IMR-90 (cell line): ENCODE measurements at regions not wholly inside any gene's neighbourhood (a gene's known extent, or its start where the extent isn't known, plus 50 kb on each side); places are given as distances from the start of the nearest gene placed in this dataset.
A peak's percentile ranks its signal among the peaks of the same experiment; 100 is the strongest.

Experiments
- ATAC-seq: fragments of 200-7000 bp; cut with Tn5 transposase; 2 replicates; pipeline ENCODE4 v1.9.1; 2020; ENCODE audit warnings: low read depth, mild to moderate bottlenecking, moderate library complexity
- BruUV-seq: library from RNA; stranded (reverse); fragments of 400-500 nt; replicated peaks from 2 replicates; lab custom pipeline; 2021; lab: Mats Ljungman, UMichigan
- CTCF ChIA-PET: fragments of 300-600 bp; formaldehyde crosslinking; extraction: SDS; loops from one replicate; lab custom pipeline; 2021; ENCODE audit warnings: antibody characterized with exemption; lab: Yijun Ruan, JAX
- POLR2A ChIA-PET: fragments of 300-600 bp; sonication (Branson Sonifier 250); formaldehyde crosslinking; loops from one replicate; lab custom pipeline; 2022; ENCODE audit warnings: antibody characterized with exemption; ENCODE audit not compliant: unreplicated experiment; lab: Charles Lee
- DNase-seq: peaks from one replicate; pipeline ENCODE4 v3.0.0; 2013
- H2AFZ ChIP-seq: replicated peaks from 2 replicates; pipeline ENCODE3; 2013; ENCODE audit warnings: low read length, mild to moderate bottlenecking; ENCODE audit not compliant: poor library complexity
- H2AK5ac ChIP-seq: 2 replicates; pipeline ENCODE4 v1.6.1; 2013; ENCODE audit warnings: low read depth, low read length, inconsistent platforms
- H2AK9ac ChIP-seq: replicated peaks from 2 replicates; pipeline ENCODE3; 2013; ENCODE audit warnings: mild to moderate bottlenecking, low read depth, low read length, moderate library complexity; ENCODE audit not compliant: poor library complexity
- H2BK120ac ChIP-seq: 2 replicates; pipeline ENCODE4 v1.6.1; 2013; ENCODE audit warnings: low read depth, low read length, inconsistent platforms
- H2BK15ac ChIP-seq: 3 replicates; pipeline ENCODE4 v1.6.1; 2013; ENCODE audit warnings: low read depth, low read length, inconsistent platforms
- H2BK20ac ChIP-seq: 2 replicates; pipeline ENCODE4 v1.6.1; 2013; ENCODE audit warnings: low read depth, mild to moderate bottlenecking, inconsistent platforms, low read length, moderate library complexity
- H2BK5ac ChIP-seq: 2 replicates; pipeline ENCODE4 v1.6.1; 2013; ENCODE audit warnings: mild to moderate bottlenecking, low read depth, low read length, inconsistent platforms; ENCODE audit not compliant: poor library complexity, severe bottlenecking
- H3K14ac ChIP-seq: replicated peaks from 2 replicates; pipeline ENCODE4 v1.6.1; 2013; ENCODE audit warnings: low read depth, low read length, inconsistent platforms
- H3K18ac ChIP-seq: 2 replicates; pipeline ENCODE4 v1.6.1; 2013; ENCODE audit warnings: low read depth, low read length, control low read depth
- H3K23ac ChIP-seq: 2 replicates; pipeline ENCODE4 v1.6.1; 2013; ENCODE audit warnings: low read depth, low read length, inconsistent platforms
- H3K27ac ChIP-seq: 2 replicates; pipeline ENCODE4 v1.5.1; 2013; ENCODE audit warnings: mild to moderate bottlenecking, control low read depth, low read length; ENCODE audit not compliant: insufficient read depth
- H3K27me3 ChIP-seq: 2 replicates; pipeline ENCODE4 v1.6.1; 2013; ENCODE audit warnings: low read length; ENCODE audit not compliant: control insufficient read depth, insufficient read depth
- H3K36me3 ChIP-seq: 2 replicates; pipeline ENCODE4 v1.6.1; 2013; ENCODE audit warnings: low read length, mixed read lengths; ENCODE audit not compliant: control insufficient read depth, insufficient read depth
- H3K4ac ChIP-seq: 2 replicates; pipeline ENCODE4 v1.6.1; 2013; ENCODE audit warnings: low read depth, low read length, inconsistent platforms
- H3K4me1 ChIP-seq: 2 replicates; pipeline ENCODE4 v1.6.1; 2013; ENCODE audit warnings: low read length, mixed read lengths; ENCODE audit not compliant: control insufficient read depth, insufficient read depth
- H3K4me2 ChIP-seq: 2 replicates; pipeline ENCODE4 v1.6.1; 2013; ENCODE audit warnings: low read depth, mild to moderate bottlenecking, control low read depth, low read length, moderate library complexity
- H3K4me3 ChIP-seq: 2 replicates; pipeline ENCODE4 v1.5.1; 2013; ENCODE audit warnings: low read depth, mild to moderate bottlenecking, control low read depth, low read length, moderate library complexity; ENCODE audit not compliant: insufficient read depth
- H3K56ac ChIP-seq: 2 replicates; pipeline ENCODE4 v1.6.1; 2013; ENCODE audit warnings: low read length, inconsistent platforms; ENCODE audit not compliant: insufficient read depth; ENCODE audit errors: extremely low read depth
- H3K79me1 ChIP-seq, 2 experiments: 2 replicates each; pipeline ENCODE4 v1.6.1; 2013; ENCODE audit warnings: low read length in 2 of 2, inconsistent platforms in 1 of 2, low read depth in 1 of 2
- H3K9ac ChIP-seq: 2 replicates; pipeline ENCODE4 v1.6.1; 2013; ENCODE audit warnings: low read depth, low read length, control low read depth
- H3K9me1 ChIP-seq: 2 replicates; pipeline ENCODE4 v1.6.1; 2013; ENCODE audit warnings: low read length, inconsistent platforms; ENCODE audit not compliant: insufficient read depth
- H3K9me3 ChIP-seq: 2 replicates; pipeline ENCODE4 v1.6.1; 2013; ENCODE audit warnings: low read length; ENCODE audit not compliant: control insufficient read depth, insufficient read depth
- H4K20me1 ChIP-seq: 2 replicates; pipeline ENCODE4 v1.6.1; 2013; ENCODE audit warnings: low read length, inconsistent platforms; ENCODE audit not compliant: insufficient read depth
- H4K5ac ChIP-seq: 2 replicates; pipeline ENCODE4 v1.6.1; 2013; ENCODE audit warnings: mild to moderate bottlenecking, low read depth, low read length, control low read depth
- H4K8ac ChIP-seq, 2 experiments: 2 replicates each; pipeline ENCODE4 v1.6.1; 2013; ENCODE audit warnings: low read depth in 2 of 2, low read length in 2 of 2, control low read depth in 1 of 2, inconsistent platforms in 1 of 2
- H4K91ac ChIP-seq: 2 replicates; pipeline ENCODE4 v1.6.1; 2013; ENCODE audit warnings: low read depth, low read length, inconsistent platforms; ENCODE audit not compliant: insufficient read depth
- CTCF ChIP-seq: conservative IDR thresholded peaks from 2 replicates; pipeline ENCODE4 v1.5.1; 2012; ENCODE audit warnings: mild to moderate bottlenecking, low read depth, low read length, improper control_type of control experiment
- FOS ChIP-seq: fragments of 150-350 bp; IDR thresholded peaks from 2 replicates; pipeline ENCODE4 v1.6.1; 2016; ENCODE audit warnings: low read depth, low read length
- MXI1 ChIP-seq: IDR thresholded peaks from 2 replicates; pipeline ENCODE4 v1.6.1; 2012; ENCODE audit warnings: low read depth, mild to moderate bottlenecking, low read length, moderate library complexity, borderline replicate concordance
- RAD21 ChIP-seq: IDR thresholded peaks from 2 replicates; pipeline ENCODE4 v1.6.1; 2012; ENCODE audit warnings: low read length, improper control_type of control experiment
- whole genome bisulfite sequencing, 2 experiments: methylation state at CpG; one replicate each; pipeline versions ENCODE4 v1.1.5 to v1.1.7; 2013; ENCODE audit warnings: missing lambda C conversion rate in 2 of 2; ENCODE audit not compliant: insufficient read length in 1 of 2; ENCODE audit errors: extremely low coverage in 2 of 2; 5-methylcytosine and 5-hydroxymethylcytosine counted together
- dilution Hi-C: fragments of 300-500 bp; cut with HindIII; formaldehyde crosslinking; loops from one replicate; pipeline ENCODE4 v1.14.3; 2018; ENCODE audit warnings: low sequenced_read_pairs; ENCODE audit not compliant: unreplicated experiment
- in situ Hi-C: fragments of 300-500 bp; cut with MboI; formaldehyde crosslinking; loops from 3 replicates; pipeline ENCODE4 v1.14.3; 2019; ENCODE audit warnings: low sequenced_read_pairs, inconsistent platforms, mixed read lengths
- intact Hi-C: fragments of 100-400 bp; cut with micrococcal nuclease; formaldehyde crosslinking; loops from 2 replicates; pipeline ENCODE4 v1.10.0; 2022

DNA sequence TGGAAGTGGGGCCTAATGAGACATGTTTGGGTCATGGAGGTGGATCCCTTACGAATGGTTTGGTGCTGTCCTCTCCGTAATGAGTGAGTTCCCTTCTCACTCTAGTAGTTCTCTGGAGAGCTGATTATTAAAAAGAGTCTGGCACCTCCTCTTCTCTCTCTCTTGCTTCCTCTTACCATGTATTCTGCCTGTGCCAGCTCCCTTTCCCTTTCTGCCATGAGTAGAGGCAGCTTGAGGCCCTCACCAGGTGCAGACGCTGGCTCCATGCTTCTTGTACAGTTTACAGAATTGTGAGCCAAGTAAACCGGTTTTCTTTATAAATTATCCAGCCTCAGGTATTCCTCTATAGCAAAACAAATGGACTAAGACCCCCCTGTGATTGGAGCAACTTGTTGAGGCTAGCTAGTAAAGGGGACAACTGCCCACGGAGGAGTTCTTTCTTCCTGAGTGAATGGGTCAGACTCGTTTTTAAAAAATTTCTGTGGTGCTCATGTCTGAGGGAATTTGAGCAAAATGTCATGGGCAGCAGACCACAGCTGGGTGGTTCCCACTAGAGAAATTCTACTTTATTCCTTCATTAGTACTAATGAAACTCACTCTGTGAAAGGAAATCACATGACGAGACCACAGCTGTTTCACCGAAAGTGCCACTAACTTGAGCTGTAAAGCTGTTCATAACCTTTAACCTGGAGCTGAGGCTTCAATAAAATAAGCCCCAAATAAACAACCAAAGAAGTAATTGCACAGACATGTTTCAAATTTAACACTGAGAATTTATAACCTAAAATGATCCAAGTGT is 210.0 kb downstream of the NFKBIZ start:
- no peak overlapping the region for H3K9ac ChIP-seq
- intact Hi-C loops = no loop called here
- WGBS, 2 experiments = no CpG with 5 or more reads among the region's 8 CpGs
- CTCF ChIA-PET = no interaction called here
- no peak overlapping the region for H2AFZ ChIP-seq
- no TSS peak for BruUV-seq
- H3K79me1 ChIP-seq = no peaks in the 10 kb centered on the region
- H3K36me3 ChIP-seq = no peaks in the 10 kb centered on the region
- H3K56ac ChIP-seq = no peak overlapping the region
- in situ Hi-C loops = no loop called here
- POLR2A ChIA-PET = no interaction called here
- H4K20me1 ChIP-seq = no peaks in the 10 kb centered on the region
- H3K4me2 ChIP-seq = no peak overlapping the region
- dilution Hi-C loops = no loop called here
- no peak overlapping the region for H4K5ac ChIP-seq
- H4K91ac ChIP-seq = no peak overlapping the region
- no peaks in the 10 kb centered on the region for H3K9me1 ChIP-seq
- no peak overlapping the region for H3K14ac ChIP-seq
- no peaks in the 10 kb centered on the region for H3K9me3 ChIP-seq
- no peak for TF ChIP-seq RAD21
- no peak for TF ChIP-seq FOS
- TF ChIP-seq CTCF = no peak
- TF ChIP-seq MXI1 = no peak
- peaks cover 2% of the 10 kb centered on the region; the same call in 1 of the 2 replicates for H3K4me1 ChIP-seq
- no peak overlapping the region for H4K8ac ChIP-seq
- no peak overlapping the region for H2BK120ac ChIP-seq
- no peak overlapping the region for H3K4me3 ChIP-seq
- H2AK9ac ChIP-seq = no peak overlapping the region
- H3K27ac ChIP-seq = no peak overlapping the region
- no peaks in the 10 kb centered on the region for H3K27me3 ChIP-seq
- H3K23ac ChIP-seq = no peak overlapping the region
- DNase-seq (no peak), ATAC-seq (no peak)
- H2AK5ac ChIP-seq = no peak overlapping the region
- no peak overlapping the region for H2BK15ac ChIP-seq
- no peak overlapping the region for H3K18ac ChIP-seq
- 0 out of 2 replicates have a peak overlapping the region, but pooled peaks have one; percentile 35 for H2BK20ac ChIP-seq
- H2BK5ac ChIP-seq = no peak overlapping the region
- no peak overlapping the region for H3K4ac ChIP-seq
